IMR-90 (cell line): ENCODE measurements at regions not wholly inside any gene's neighbourhood (a gene's known extent, or its start where the extent isn't known, plus 50 kb on each side); places are given as distances from the start of the nearest gene placed in this dataset.

Source experiments
- ATAC-seq: fragments of 200-7000 bp; cut with Tn5 transposase; 2 replicates; pipeline ENCODE4 v1.9.1; 2020; ENCODE audit warnings: low read depth, mild to moderate bottlenecking, moderate library complexity
- BruUV-seq: library from RNA; stranded (reverse); fragments of 400-500 nt; replicated peaks from 2 replicates; lab custom pipeline; 2021; lab: Mats Ljungman, UMichigan
- CTCF ChIA-PET: fragments of 300-600 bp; formaldehyde crosslinking; extraction: SDS; loops from one replicate; lab custom pipeline; 2021; ENCODE audit warnings: antibody characterized with exemption; lab: Yijun Ruan, JAX
- POLR2A ChIA-PET: fragments of 300-600 bp; sonication (Branson Sonifier 250); formaldehyde crosslinking; loops from one replicate; lab custom pipeline; 2022; ENCODE audit warnings: antibody characterized with exemption; ENCODE audit not compliant: unreplicated experiment; lab: Charles Lee
- DNase-seq: peaks from one replicate; pipeline ENCODE4 v3.0.0; 2013
- H2AFZ ChIP-seq: replicated peaks from 2 replicates; pipeline ENCODE3; 2013; ENCODE audit warnings: low read length, mild to moderate bottlenecking; ENCODE audit not compliant: poor library complexity
- H2AK5ac ChIP-seq: 2 replicates; pipeline ENCODE4 v1.6.1; 2013; ENCODE audit warnings: low read depth, low read length, inconsistent platforms
- H2AK9ac ChIP-seq: replicated peaks from 2 replicates; pipeline ENCODE3; 2013; ENCODE audit warnings: mild to moderate bottlenecking, low read depth, low read length, moderate library complexity; ENCODE audit not compliant: poor library complexity
- H2BK120ac ChIP-seq: 2 replicates; pipeline ENCODE4 v1.6.1; 2013; ENCODE audit warnings: low read depth, low read length, inconsistent platforms
- H2BK15ac ChIP-seq: 3 replicates; pipeline ENCODE4 v1.6.1; 2013; ENCODE audit warnings: low read depth, low read length, inconsistent platforms
- H2BK20ac ChIP-seq: 2 replicates; pipeline ENCODE4 v1.6.1; 2013; ENCODE audit warnings: low read depth, mild to moderate bottlenecking, inconsistent platforms, low read length, moderate library complexity
- H2BK5ac ChIP-seq: 2 replicates; pipeline ENCODE4 v1.6.1; 2013; ENCODE audit warnings: mild to moderate bottlenecking, low read depth, low read length, inconsistent platforms; ENCODE audit not compliant: poor library complexity, severe bottlenecking
- H3K14ac ChIP-seq: replicated peaks from 2 replicates; pipeline ENCODE4 v1.6.1; 2013; ENCODE audit warnings: low read depth, low read length, inconsistent platforms
- H3K18ac ChIP-seq: 2 replicates; pipeline ENCODE4 v1.6.1; 2013; ENCODE audit warnings: low read depth, low read length, control low read depth
- H3K23ac ChIP-seq: 2 replicates; pipeline ENCODE4 v1.6.1; 2013; ENCODE audit warnings: low read depth, low read length, inconsistent platforms
- H3K27ac ChIP-seq: 2 replicates; pipeline ENCODE4 v1.5.1; 2013; ENCODE audit warnings: mild to moderate bottlenecking, control low read depth, low read length; ENCODE audit not compliant: insufficient read depth
- H3K27me3 ChIP-seq: 2 replicates; pipeline ENCODE4 v1.6.1; 2013; ENCODE audit warnings: low read length; ENCODE audit not compliant: control insufficient read depth, insufficient read depth
- H3K36me3 ChIP-seq: 2 replicates; pipeline ENCODE4 v1.6.1; 2013; ENCODE audit warnings: low read length, mixed read lengths; ENCODE audit not compliant: control insufficient read depth, insufficient read depth
- H3K4ac ChIP-seq: 2 replicates; pipeline ENCODE4 v1.6.1; 2013; ENCODE audit warnings: low read depth, low read length, inconsistent platforms
- H3K4me1 ChIP-seq: 2 replicates; pipeline ENCODE4 v1.6.1; 2013; ENCODE audit warnings: low read length, mixed read lengths; ENCODE audit not compliant: control insufficient read depth, insufficient read depth
- H3K4me2 ChIP-seq: 2 replicates; pipeline ENCODE4 v1.6.1; 2013; ENCODE audit warnings: low read depth, mild to moderate bottlenecking, control low read depth, low read length, moderate library complexity
- H3K4me3 ChIP-seq: 2 replicates; pipeline ENCODE4 v1.5.1; 2013; ENCODE audit warnings: low read depth, mild to moderate bottlenecking, control low read depth, low read length, moderate library complexity; ENCODE audit not compliant: insufficient read depth
- H3K56ac ChIP-seq: 2 replicates; pipeline ENCODE4 v1.6.1; 2013; ENCODE audit warnings: low read length, inconsistent platforms; ENCODE audit not compliant: insufficient read depth; ENCODE audit errors: extremely low read depth
- H3K79me1 ChIP-seq, 2 experiments: 2 replicates each; pipeline ENCODE4 v1.6.1; 2013; ENCODE audit warnings: low read length in 2 of 2, inconsistent platforms in 1 of 2, low read depth in 1 of 2
- H3K9ac ChIP-seq: 2 replicates; pipeline ENCODE4 v1.6.1; 2013; ENCODE audit warnings: low read depth, low read length, control low read depth
- H3K9me1 ChIP-seq: 2 replicates; pipeline ENCODE4 v1.6.1; 2013; ENCODE audit warnings: low read length, inconsistent platforms; ENCODE audit not compliant: insufficient read depth
- H3K9me3 ChIP-seq: 2 replicates; pipeline ENCODE4 v1.6.1; 2013; ENCODE audit warnings: low read length; ENCODE audit not compliant: control insufficient read depth, insufficient read depth
- H4K20me1 ChIP-seq: 2 replicates; pipeline ENCODE4 v1.6.1; 2013; ENCODE audit warnings: low read length, inconsistent platforms; ENCODE audit not compliant: insufficient read depth
- H4K5ac ChIP-seq: 2 replicates; pipeline ENCODE4 v1.6.1; 2013; ENCODE audit warnings: mild to moderate bottlenecking, low read depth, low read length, control low read depth
- H4K8ac ChIP-seq, 2 experiments: 2 replicates each; pipeline ENCODE4 v1.6.1; 2013; ENCODE audit warnings: low read depth in 2 of 2, low read length in 2 of 2, control low read depth in 1 of 2, inconsistent platforms in 1 of 2
- H4K91ac ChIP-seq: 2 replicates; pipeline ENCODE4 v1.6.1; 2013; ENCODE audit warnings: low read depth, low read length, inconsistent platforms; ENCODE audit not compliant: insufficient read depth
- CTCF ChIP-seq: conservative IDR thresholded peaks from 2 replicates; pipeline ENCODE4 v1.5.1; 2012; ENCODE audit warnings: mild to moderate bottlenecking, low read depth, low read length, improper control_type of control experiment
- NFE2L2 ChIP-seq: fragments of 150-350 bp; IDR thresholded peaks from 2 replicates; pipeline ENCODE4 v1.6.1; 2016; ENCODE audit warnings: low read depth, mild to moderate bottlenecking, low read length
- RAD21 ChIP-seq: IDR thresholded peaks from 2 replicates; pipeline ENCODE4 v1.6.1; 2012; ENCODE audit warnings: low read length, improper control_type of control experiment
- RCOR1 ChIP-seq: IDR thresholded peaks from 2 replicates; pipeline ENCODE4 v1.6.1; 2012; ENCODE audit warnings: mild to moderate bottlenecking, low read length, improper control_type of control experiment; ENCODE audit not compliant: insufficient replicate concordance
- RFX5 ChIP-seq: IDR thresholded peaks from 2 replicates; pipeline ENCODE4 v1.8.0; 2012; ENCODE audit warnings: low read depth, mild to moderate bottlenecking, low read length, moderate library complexity
- WGBS, 2 experiments: methylation state at CpG; one replicate each; pipeline versions ENCODE4 v1.1.5 to v1.1.7; 2013; ENCODE audit warnings: missing lambda C conversion rate in 2 of 2; ENCODE audit not compliant: insufficient read length in 1 of 2; ENCODE audit errors: extremely low coverage in 2 of 2; 5-methylcytosine and 5-hydroxymethylcytosine counted together
- dilution Hi-C: fragments of 300-500 bp; cut with HindIII; formaldehyde crosslinking; loops from one replicate; pipeline ENCODE4 v1.14.3; 2018; ENCODE audit warnings: low sequenced_read_pairs; ENCODE audit not compliant: unreplicated experiment
- in situ Hi-C: fragments of 300-500 bp; cut with MboI; formaldehyde crosslinking; loops from 3 replicates; pipeline ENCODE4 v1.14.3; 2019; ENCODE audit warnings: low sequenced_read_pairs, inconsistent platforms, mixed read lengths
- intact Hi-C: fragments of 100-400 bp; cut with micrococcal nuclease; formaldehyde crosslinking; loops from 2 replicates; pipeline ENCODE4 v1.10.0; 2022

GRCh38 chr1:30315185-30315960 is 408.0 kb downstream of the MATN1 start:
- ChIA-PET CTCF (no interaction called here), POLR2A (no interaction called here)
- Histone ChIP-seq H4K20me1 (no peaks in the 10 kb centered on the region), H4K8ac (no peak overlapping the region), H3K36me3 (no peaks in the 10 kb centered on the region), H3K14ac (no peak overlapping the region), H2AFZ (no peak overlapping the region), H3K9me1 (no peaks in the 10 kb centered on the region), H2BK120ac (no peak overlapping the region), H2BK15ac (no peak overlapping the region), H3K4me3 (no peak overlapping the region), H3K9ac (no peak overlapping the region), H3K23ac (no peak overlapping the region), H3K4me2 (no peak overlapping the region), H4K5ac (no peak overlapping the region), H3K27ac (no peak overlapping the region), H4K91ac (no peak overlapping the region), H3K79me1 (no peaks in the 10 kb centered on the region), H3K9me3 (no peaks in the 10 kb centered on the region), H2AK5ac (no peak overlapping the region), H3K4me1 (no peaks in the 10 kb centered on the region), H3K56ac (no peak overlapping the region), H2AK9ac (no peak overlapping the region), H2BK5ac (no peak overlapping the region), H3K18ac (no peak overlapping the region), H3K27me3 (no peaks in the 10 kb centered on the region), H2BK20ac (no peak overlapping the region), H3K4ac (no peak overlapping the region)
- DNase-seq (peak; percentile 5), ATAC-seq (no peak)
- peak; percentile 90 for TF ChIP-seq RFX5
- TF ChIP-seq RCOR1, result no peak
- no peak for TF ChIP-seq NFE2L2
- TF ChIP-seq RAD21, result no peak
- no peak for TF ChIP-seq CTCF
- intact Hi-C loops (no loop called here), dilution Hi-C loops (no loop called here), in situ Hi-C loops (no loop called here)
- BruUV-seq, result no TSS peak
- 20% methylated on average over 1 of the region's 4 CpGs; no CpG with 5 or more reads in 1 of the 2 experiments for WGBS, 2 experiments
